GM12878 (cell line): ENCODE measurements at regions not wholly inside any gene's neighbourhood (a gene's known extent, or its start where the extent isn't known, plus 50 kb on each side); places are given as distances from the start of the nearest gene placed in this dataset.

Experiments
- ATF2 ChIP-seq: IDR thresholded peaks from 2 replicates; pipeline ENCODE4 v1.6.1; 2012; ENCODE audit warnings: low read length, inconsistent platforms
- CHD2 ChIP-seq: IDR thresholded peaks from 2 replicates; pipeline ENCODE4 v1.6.1; 2011; ENCODE audit warnings: low read depth, low read length, improper control_type of control experiment, borderline replicate concordance
- EGR1 ChIP-seq, 2 experiments: IDR thresholded peaks; 1 replicate in 1 of 2; 2 replicates in 1 of 2; pipeline ENCODE4 v1.6.1; 2011 to 2012; ENCODE audit warnings: low read depth in 2 of 2, low read length in 2 of 2, borderline replicate concordance in 1 of 2, mild to moderate bottlenecking in 1 of 2, moderate library complexity in 1 of 2
- ETV6 ChIP-seq, 2 experiments: fragments of 450-650 bp in 1 of 2; IDR thresholded peaks in 1 of 2; conservative IDR thresholded peaks in 1 of 2; 2 replicates each; pipeline ENCODE4 v1.6.1; 2014; ENCODE audit warnings: antibody characterized with exemption in 1 of 2, borderline replicate concordance in 1 of 2, low read depth in 1 of 2, mild to moderate bottlenecking in 1 of 2, moderate library complexity in 1 of 2
- EZH2 ChIP-seq: IDR thresholded peaks from 2 replicates; pipeline ENCODE4 v1.6.1; 2012; ENCODE audit warnings: low read depth, mild to moderate bottlenecking, control low read depth, inconsistent platforms, low read length, borderline replicate concordance; ENCODE audit not compliant: control insufficient read depth
- FOXM1 ChIP-seq: IDR thresholded peaks from 2 replicates; pipeline ENCODE4 v1.6.1; 2012; ENCODE audit warnings: low read depth, mild to moderate bottlenecking, inconsistent platforms, low read length, moderate library complexity
- GABPA ChIP-seq: IDR thresholded peaks from 2 replicates; pipeline ENCODE4 v1.6.1; 2014; ENCODE audit warnings: antibody characterized with exemption, low read depth, mild to moderate bottlenecking, inconsistent platforms
- HDGF ChIP-seq: fragments of 450-650 bp; IDR thresholded peaks from 2 replicates; pipeline ENCODE4 v1.6.1; 2016; ENCODE audit warnings: antibody characterized with exemption
- KDM1A ChIP-seq: fragments of 200-600 bp; sonication (generic); IDR thresholded peaks from 2 replicates; pipeline ENCODE4 v1.6.1; 2016; ENCODE audit warnings: borderline replicate concordance
- KLF5 ChIP-seq: fragments of 450-650 bp; IDR thresholded peaks from 2 replicates; pipeline ENCODE4 v1.6.1; 2014; ENCODE audit warnings: mild to moderate bottlenecking; ENCODE audit not compliant: partially characterized antibody
- LARP7 ChIP-seq: fragments of 450-650 bp; IDR thresholded peaks from 2 replicates; pipeline ENCODE4 v1.6.1; 2017; ENCODE audit warnings: mild to moderate bottlenecking
- MLLT1 ChIP-seq: fragments of 450-650 bp; IDR thresholded peaks from 2 replicates; pipeline ENCODE4 v1.6.1; 2016; ENCODE audit warnings: mild to moderate bottlenecking
- NR2C2 ChIP-seq: IDR thresholded peaks from 2 replicates; pipeline ENCODE4 v1.6.1; 2011; ENCODE audit warnings: borderline replicate concordance, low read depth; ENCODE audit not compliant: control insufficient read depth, insufficient read length
- NR2F1 ChIP-seq: fragments of 450-650 bp; conservative IDR thresholded peaks from 2 replicates; pipeline ENCODE4 v1.6.1; 2017; ENCODE audit warnings: mild to moderate bottlenecking
- POLR2A ChIP-seq: IDR thresholded peaks from 2 replicates; pipeline ENCODE4 v1.6.1; 2011; ENCODE audit warnings: low read depth, mild to moderate bottlenecking, low read length
- POLR2AphosphoS2 ChIP-seq: IDR thresholded peaks from 2 replicates; pipeline ENCODE4 v1.6.1; 2011; ENCODE audit warnings: low read depth, mild to moderate bottlenecking, low read length, improper control_type of control experiment, moderate library complexity
- RAD21 ChIP-seq: IDR thresholded peaks from 2 replicates; pipeline ENCODE4 v1.6.1; 2011; ENCODE audit warnings: mild to moderate bottlenecking, low read depth, low read length, moderate library complexity; ENCODE audit not compliant: insufficient read depth
- RUNX3 ChIP-seq: IDR thresholded peaks from 2 replicates; pipeline ENCODE4 v1.6.1; 2012; ENCODE audit warnings: low read length, inconsistent platforms
- SMC3 ChIP-seq: IDR thresholded peaks from 2 replicates; pipeline ENCODE4 v1.6.1; 2011; ENCODE audit warnings: low read length, improper control_type of control experiment, borderline replicate concordance
- SREBF2 ChIP-seq: IDR thresholded peaks from 2 replicates; pipeline ENCODE4 v1.6.1; 2012; ENCODE audit warnings: mild to moderate bottlenecking, low read length
- ZBTB40 ChIP-seq: fragments of 450-650 bp; IDR thresholded peaks from 2 replicates; pipeline ENCODE4 v1.6.1; 2016; ENCODE audit warnings: mild to moderate bottlenecking, moderate library complexity, borderline replicate concordance
- ZNF384 ChIP-seq: IDR thresholded peaks from 2 replicates; pipeline ENCODE4 v1.6.1; 2012; ENCODE audit warnings: low read depth, mild to moderate bottlenecking, low read length, improper control_type of control experiment, borderline replicate concordance
- ZNF622 ChIP-seq: fragments of 450-650 bp; IDR thresholded peaks from 2 replicates; pipeline ENCODE4 v1.6.1; 2017; ENCODE audit warnings: mild to moderate bottlenecking, inconsistent platforms

- no peak for TF ChIP-seq ETV6 (conservative IDR thresholded peaks at IDR 0.05 in 1 of 2, IDR thresholded peaks at IDR 0.05 in 1 of 2; ENCODE audit: borderline replicate concordance in 1 of 2, low read depth in 1 of 2)
- TF ChIP-seq NR2F1 = no peak
- TF ChIP-seq FOXM1 = peak; percentile 31; the same call in 1 of the 2 replicates
- TF ChIP-seq POLR2A = no peak
- no peak for TF ChIP-seq RAD21
- TF ChIP-seq CHD2 = 0 out of 2 replicates have a peak, but pooled peaks have one; percentile 18
- TF ChIP-seq EZH2 = no peak
- TF ChIP-seq ZNF622 = 0 out of 2 replicates have a peak, but pooled peaks have one; percentile 5
- no peak for TF ChIP-seq SMC3
- TF ChIP-seq EGR1 (IDR thresholded peaks at IDR 0.05; ENCODE audit: borderline replicate concordance in 1 of 2, low read depth in 2 of 2, low read length in 2 of 2) = no peak
- TF ChIP-seq ZBTB40 = no peak; the same call in 1 of the 2 replicates
- no peak for TF ChIP-seq KDM1A
- peak; percentile 62 for TF ChIP-seq ATF2
- peak; percentile 37 for TF ChIP-seq RUNX3
- TF ChIP-seq GABPA = no peak
- TF ChIP-seq ZNF384 = no peak
- TF ChIP-seq HDGF = no peak
- no peak for TF ChIP-seq SREBF2
- no peak for TF ChIP-seq MLLT1
- no peak for TF ChIP-seq LARP7
- TF ChIP-seq POLR2AphosphoS2 = no peak
- TF ChIP-seq NR2C2 = no peak
- TF ChIP-seq KLF5 = no peak
Measured at GRCh38 chr6:26223650-26224546, 136.7 kb downstream of the HFE start (continued).
